IPS-NIHi7 (cell line): ENCODE measurements at regions not wholly inside any gene's neighbourhood (a gene's known extent, or its start where the extent isn't known, plus 50 kb on each side); places are given as distances from the start of the nearest gene placed in this dataset.
"Not testable (repeated sequence)": the region's sequence is repeated elsewhere in the genome, so short reads cannot be mapped to it uniquely, and the experiment has no call there.

Experiments used
- DNase-seq: peaks from one replicate; pipeline ENCODE4 v3.0.0; 2012; ENCODE audit warnings: mixed read lengths; ENCODE audit errors: extremely low spot score

DNA sequence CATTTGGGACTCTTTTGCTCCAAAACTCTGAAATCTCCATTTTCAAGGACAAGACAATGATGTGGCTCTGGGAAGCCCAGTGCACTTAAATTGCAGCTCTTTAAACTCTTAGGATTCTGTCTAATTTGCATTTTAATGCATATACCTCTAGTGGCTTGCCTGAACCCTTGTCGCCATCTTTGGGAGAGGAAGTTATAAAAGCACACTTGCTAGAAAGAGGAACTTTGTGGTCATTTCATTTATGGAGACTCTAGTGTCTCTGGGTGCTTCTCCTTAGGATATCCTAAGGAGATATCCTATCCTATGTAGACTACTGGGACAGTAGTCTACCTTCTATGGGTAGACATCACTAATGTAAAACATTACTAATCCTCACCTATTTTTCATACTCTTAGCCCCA, 77.3 kb upstream of the SLC1A3 start:
- no peak for DNase-seq

DNA sequence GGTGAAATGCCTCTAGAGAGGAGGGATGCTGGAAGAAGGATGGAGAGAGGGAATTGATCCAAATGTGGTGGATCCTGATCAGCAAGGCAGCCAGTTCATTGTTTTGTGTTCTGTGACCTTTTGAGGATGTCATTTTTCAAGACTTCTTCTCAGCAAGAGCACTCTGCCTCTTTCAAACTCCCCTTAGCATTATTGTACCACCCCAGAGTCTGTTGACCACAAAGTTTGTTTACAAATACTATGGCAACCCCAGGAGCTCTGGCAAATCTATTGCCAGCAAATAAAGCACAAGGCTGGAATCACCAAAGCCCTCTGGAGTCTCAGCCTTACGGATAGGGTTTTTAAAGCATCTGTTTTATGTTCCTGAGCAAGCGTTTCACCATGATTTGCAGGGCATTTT, 76.2 kb upstream of the SLC1A3 start:
- DNase-seq: no peak

DNA sequence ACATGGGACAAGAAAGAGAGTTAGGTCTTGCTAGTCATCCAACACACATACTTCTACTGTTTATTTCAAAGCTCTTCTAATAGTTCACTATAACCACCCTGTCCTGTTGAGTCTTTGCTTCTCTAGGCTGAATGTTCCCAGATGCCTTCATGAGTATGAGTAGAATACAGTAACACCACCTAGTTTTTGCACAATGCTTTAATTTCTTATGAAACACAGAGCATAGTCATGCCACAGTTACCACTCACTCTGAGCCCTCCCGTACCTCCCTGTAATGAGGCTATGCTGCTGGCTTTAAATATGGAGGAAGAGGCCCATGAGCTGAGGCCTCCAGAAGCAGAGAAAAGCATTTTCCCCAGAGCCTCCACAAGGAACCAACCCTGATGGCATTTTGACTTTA, 75.0 kb upstream of the SLC1A3 start:
- DNase-seq: no peak

DNA sequence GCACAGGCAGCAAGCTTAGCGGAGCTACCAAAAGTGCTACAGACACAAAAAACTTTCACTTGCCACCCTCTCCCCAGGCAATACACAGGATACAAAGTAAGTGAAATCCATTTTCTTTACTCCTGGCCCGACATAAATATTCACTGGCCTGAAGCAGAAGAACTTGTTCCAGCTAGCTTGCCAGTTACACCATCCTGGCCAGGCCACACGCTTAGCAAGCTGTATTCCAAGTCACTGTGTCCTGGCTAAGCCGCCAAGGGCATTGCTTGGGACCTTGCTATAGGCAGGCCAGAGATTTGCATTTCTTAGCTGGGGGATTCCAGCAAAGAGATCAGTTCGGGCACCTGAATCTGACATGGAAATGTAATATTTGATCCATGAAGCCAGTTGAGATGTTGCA, 71.0 kb upstream of the SLC1A3 start:
- DNase-seq: no peak

DNA sequence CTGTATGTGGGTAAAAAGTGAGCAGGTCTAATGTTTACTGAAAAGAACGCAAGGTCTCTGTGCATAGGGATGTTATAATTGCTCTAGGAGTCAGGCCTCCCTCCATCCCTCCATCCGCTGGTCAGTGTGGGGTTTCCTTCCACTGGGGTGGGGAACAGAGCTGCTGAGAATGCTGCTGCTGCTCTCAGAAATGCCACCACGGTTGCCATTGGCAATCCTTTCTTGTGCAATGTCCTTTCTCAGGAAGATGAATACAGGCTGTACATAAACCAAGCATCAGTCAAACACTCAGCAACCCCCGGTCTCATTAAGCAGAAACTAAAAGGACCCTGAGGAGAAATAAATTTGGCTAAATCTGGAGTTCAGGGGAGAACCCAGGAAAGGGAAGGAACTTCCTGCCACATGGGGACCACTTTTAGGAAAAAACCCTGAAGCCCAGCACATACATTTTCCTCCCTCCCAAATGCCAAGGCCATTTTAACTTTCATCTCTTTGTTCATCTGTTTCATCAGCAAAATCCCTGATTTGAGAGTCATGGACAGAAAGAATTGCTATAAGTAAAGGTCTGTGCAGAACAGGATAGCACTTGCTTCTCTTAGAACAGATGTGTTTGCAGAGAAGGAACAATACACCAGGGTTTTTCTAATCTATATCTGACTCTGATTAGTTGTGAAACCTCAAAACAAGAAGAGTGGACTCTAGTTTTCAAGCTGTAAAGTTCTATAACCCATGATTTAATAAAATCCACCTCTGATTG, 70.4 kb upstream of the SLC1A3 start:
- DNase-seq: no peak

DNA sequence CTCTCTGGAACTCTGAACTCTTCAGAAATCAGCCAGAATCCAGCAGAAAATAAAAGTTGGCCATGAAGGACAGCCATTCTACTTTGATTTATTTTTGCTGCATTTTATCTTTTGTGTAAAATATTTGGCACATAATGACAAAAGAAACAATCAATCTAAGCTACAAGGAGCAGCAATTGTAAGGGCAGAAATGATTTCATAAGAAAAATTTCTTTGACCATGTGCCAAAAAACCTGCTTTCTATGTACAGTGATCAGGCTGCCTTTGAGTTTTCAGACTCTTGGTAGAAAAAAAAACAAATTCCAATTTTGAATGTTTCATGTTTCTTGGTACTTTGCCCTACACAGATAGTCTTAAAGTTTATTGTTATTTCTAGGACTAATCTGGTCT, 69.8 kb upstream of the SLC1A3 start:
- DNase-seq: no peak

DNA sequence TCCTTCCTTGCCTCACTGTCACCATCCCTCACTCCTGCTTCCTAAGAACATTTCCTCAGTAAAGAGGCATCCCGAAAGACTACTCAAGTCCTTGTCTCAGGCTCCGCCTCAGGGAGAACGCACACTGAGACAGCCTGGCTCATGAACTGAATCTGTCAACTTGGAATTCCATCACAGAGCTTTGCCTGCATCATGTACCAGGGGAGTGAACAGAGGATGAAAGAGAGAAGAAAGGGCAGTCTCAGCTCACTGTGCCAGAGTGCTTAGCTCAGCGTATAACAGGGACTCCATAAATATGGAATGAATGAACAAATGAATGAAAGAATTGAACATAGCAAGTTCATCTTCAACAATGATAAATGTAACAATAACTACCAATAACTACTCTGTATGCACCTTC, 68.7 kb upstream of the SLC1A3 start:
- no peak for DNase-seq

DNA sequence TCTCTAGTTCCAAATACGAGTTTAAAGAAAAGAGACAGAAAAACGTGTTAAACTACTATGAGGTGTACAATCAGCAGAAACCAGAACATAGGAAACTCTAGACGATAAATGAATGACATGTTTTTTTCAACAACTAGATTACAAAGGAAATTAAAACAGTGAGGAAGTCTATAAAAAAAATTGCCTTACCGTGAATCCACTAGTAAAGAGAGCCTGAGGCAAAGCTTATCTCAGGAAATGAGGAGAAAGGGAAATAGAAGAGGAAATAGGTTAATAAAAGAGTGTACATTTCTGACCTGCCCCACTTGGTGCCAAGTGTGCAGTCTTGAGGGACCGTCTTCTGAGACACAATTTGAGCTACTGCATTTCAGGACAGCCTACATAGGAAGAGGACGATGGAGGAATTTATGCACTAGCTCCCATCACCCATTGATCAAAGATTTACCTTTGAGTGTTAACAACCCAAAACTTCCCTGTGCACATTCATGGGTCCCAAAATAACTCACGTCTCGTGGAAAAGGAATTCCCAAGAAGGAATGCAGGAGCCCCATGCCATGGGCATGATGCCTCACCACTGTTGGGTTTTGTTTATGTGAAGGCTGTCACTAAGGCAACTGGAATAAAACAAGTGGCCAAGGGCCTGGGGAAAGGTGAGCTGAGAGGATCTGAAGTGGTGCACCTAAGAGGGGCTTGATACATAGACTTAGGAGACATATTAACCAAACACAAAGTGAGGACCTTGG, 53.6 kb upstream of the SLC1A3 start:
- no peak for DNase-seq

DNA sequence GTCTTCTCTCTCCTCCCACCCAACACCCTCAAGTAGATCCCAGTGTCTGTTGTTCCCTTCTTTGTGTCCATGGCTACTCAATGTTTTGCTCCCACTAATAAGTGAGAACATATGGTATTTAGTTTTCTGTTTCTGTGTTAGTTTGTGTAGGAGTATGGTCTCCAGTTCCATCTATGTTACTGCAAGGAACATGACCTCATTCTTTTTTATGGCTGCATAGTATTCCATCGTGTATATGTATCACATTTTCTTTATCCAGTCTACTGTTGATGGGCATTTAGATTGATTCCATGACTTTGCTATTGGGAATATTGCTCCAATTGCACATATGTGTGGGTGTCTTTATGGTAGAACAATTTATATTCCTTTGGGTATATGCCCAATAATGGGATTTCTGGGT, 51.4 kb upstream of the SLC1A3 start:
- not testable (repeated sequence) for DNase-seq
